ENCODE measurements at regions not wholly inside any gene's neighbourhood (a gene's known extent, or its start where the extent isn't known, plus 50 kb on each side); places are given as distances from the start of the nearest gene placed in this dataset.

GRCh38 chr17:34133350-34133749 lies 121.7 kb upstream of the CCL2 start:
- intact Hi-C loops (cut with DNase I, micrococcal nuclease) = no loop called here
- no peak for DNase-seq
- ATAC-seq = no peak

GRCh38 chr17:34135841-34136240 lies 119.2 kb upstream of the CCL2 start:
- ATAC-seq (no peak), DNase-seq (no peak)
- intact Hi-C loops (cut with DNase I, micrococcal nuclease) = no loop called here

GRCh38 chr17:34140006-34140405 lies 115.1 kb upstream of the CCL2 start:
- no peak for ATAC-seq
- intact Hi-C loops (cut with DNase I, micrococcal nuclease) = loop anchor here in 1 of 2 donors (10.0 kb wide), 1 partner anchor 365 kb away; no protein-coding TSS in a partner anchor
- no peak for DNase-seq

GRCh38 chr17:34141590-34141989 lies 113.5 kb upstream of the CCL2 start:
- ATAC-seq = no peak
- no peak for DNase-seq
- intact Hi-C loops (cut with DNase I, micrococcal nuclease) = loop anchor here in 1 of 2 donors (10.0 kb wide), 1 partner anchor 367 kb away; no protein-coding TSS in a partner anchor

- intact Hi-C loops (cut with DNase I, micrococcal nuclease) = loop anchor here in 1 of 2 donors (10.0 kb wide), 1 partner anchor 369 kb away; no protein-coding TSS in a partner anchor
- DNase-seq (no peak), ATAC-seq (no peak)
These were observed 111.7 kb upstream of the CCL2 start for GRCh38 chr17:34143430-34143829.

GRCh38 chr17:34146440-34147043 lies 108.5 kb upstream of the CCL2 start:
- intact Hi-C loops (cut with DNase I, micrococcal nuclease) = loop anchor here in 1 of 2 donors (10.0 kb wide), 1 partner anchor 372 kb away; no protein-coding TSS in a partner anchor
- DNase-seq = peak; percentile 38 to 67
- peak; percentile 81 for ATAC-seq

- DNase-seq = no peak
- intact Hi-C loops (cut with DNase I, micrococcal nuclease) = no loop called here
- no peak for ATAC-seq
These were observed 104.0 kb upstream of the CCL2 start for GRCh38 chr17:34151102-34151501.

- no peak for DNase-seq
- intact Hi-C loops (cut with DNase I, micrococcal nuclease) = no loop called here
- ATAC-seq = no peak
These were observed 101.1 kb upstream of the CCL2 start for GRCh38 chr17:34153991-34154390.

GRCh38 chr17:34154961-34155730 lies 99.9 kb upstream of the CCL2 start:
- DNase-seq = no peak

GRCh38 chr17:34155947-34156346 lies 99.1 kb upstream of the CCL2 start:
- intact Hi-C loops (cut with DNase I, micrococcal nuclease) = no loop called here
- ATAC-seq = no peak
- DNase-seq = no peak

More at GRCh38 chr17:34154961-34155730, 99.9 kb upstream of the CCL2 start:
- no peak for ATAC-seq
- intact Hi-C loops (cut with DNase I, micrococcal nuclease) = no loop called here

- no peak for DNase-seq
- intact Hi-C loops (cut with DNase I, micrococcal nuclease) = no loop called here
- no peak for ATAC-seq
These were observed 98.7 kb upstream of the CCL2 start for GRCh38 chr17:34156401-34156740.

GRCh38 chr17:34156741-34157589 lies 98.1 kb upstream of the CCL2 start:
- ATAC-seq = no peak
- DNase-seq = no peak

GRCh38 chr17:34161690-34162089 lies 93.4 kb upstream of the CCL2 start:
- no peak for DNase-seq
- intact Hi-C loops (cut with DNase I, micrococcal nuclease) = loop anchor here in 1 of 2 donors (5.0 kb wide), 1 partner anchor 379 kb away; no protein-coding TSS in a partner anchor
- no peak for ATAC-seq

More at GRCh38 chr17:34156741-34157589, 98.1 kb upstream of the CCL2 start:
- intact Hi-C loops (cut with DNase I, micrococcal nuclease) = no loop called here

GRCh38 chr17:34163123-34163522 lies 92.0 kb upstream of the CCL2 start:
- intact Hi-C loops (cut with DNase I, micrococcal nuclease) = loop anchor here in 1 of 2 donors (5.0 kb wide), 1 partner anchor 381 kb away; no protein-coding TSS in a partner anchor
- DNase-seq (no peak), ATAC-seq (no peak)

GRCh38 chr17:34163646-34164045 lies 91.4 kb upstream of the CCL2 start:
- intact Hi-C loops (cut with DNase I, micrococcal nuclease) = loop anchor here in 1 of 2 donors (5.0 kb wide), 1 partner anchor 381 kb away; no protein-coding TSS in a partner anchor
- no peak for ATAC-seq
- no peak for DNase-seq

- DNase-seq = no peak
- intact Hi-C loops (cut with DNase I, micrococcal nuclease) = loop anchor here in 1 of 2 donors (5.0 kb wide), 1 partner anchor 383 kb away; no protein-coding TSS in a partner anchor
- no peak for ATAC-seq
These were observed 90.2 kb upstream of the CCL2 start for GRCh38 chr17:34164837-34165236.

GRCh38 chr17:34166352-34166751 lies 88.7 kb upstream of the CCL2 start:
- ATAC-seq = no peak
- intact Hi-C loops (cut with DNase I, micrococcal nuclease) = no loop called here
- no peak for DNase-seq

- ATAC-seq = no peak
- DNase-seq = no peak
- intact Hi-C loops (cut with DNase I, micrococcal nuclease) = no loop called here
These were observed 87.7 kb upstream of the CCL2 start for GRCh38 chr17:34167354-34167753.

- DNase-seq = no peak
These were observed 86.1 kb upstream of the CCL2 start for GRCh38 chr17:34168989-34169388.

More at GRCh38 chr17:34168989-34169388, 86.1 kb upstream of the CCL2 start:
- ATAC-seq = no peak
- intact Hi-C loops (cut with DNase I, micrococcal nuclease) = no loop called here
